ENCODE measurements at regions not wholly inside any gene's neighbourhood (a gene's known extent, or its start where the extent isn't known, plus 50 kb on each side); places are given as distances from the start of the nearest gene placed in this dataset.

DNA sequence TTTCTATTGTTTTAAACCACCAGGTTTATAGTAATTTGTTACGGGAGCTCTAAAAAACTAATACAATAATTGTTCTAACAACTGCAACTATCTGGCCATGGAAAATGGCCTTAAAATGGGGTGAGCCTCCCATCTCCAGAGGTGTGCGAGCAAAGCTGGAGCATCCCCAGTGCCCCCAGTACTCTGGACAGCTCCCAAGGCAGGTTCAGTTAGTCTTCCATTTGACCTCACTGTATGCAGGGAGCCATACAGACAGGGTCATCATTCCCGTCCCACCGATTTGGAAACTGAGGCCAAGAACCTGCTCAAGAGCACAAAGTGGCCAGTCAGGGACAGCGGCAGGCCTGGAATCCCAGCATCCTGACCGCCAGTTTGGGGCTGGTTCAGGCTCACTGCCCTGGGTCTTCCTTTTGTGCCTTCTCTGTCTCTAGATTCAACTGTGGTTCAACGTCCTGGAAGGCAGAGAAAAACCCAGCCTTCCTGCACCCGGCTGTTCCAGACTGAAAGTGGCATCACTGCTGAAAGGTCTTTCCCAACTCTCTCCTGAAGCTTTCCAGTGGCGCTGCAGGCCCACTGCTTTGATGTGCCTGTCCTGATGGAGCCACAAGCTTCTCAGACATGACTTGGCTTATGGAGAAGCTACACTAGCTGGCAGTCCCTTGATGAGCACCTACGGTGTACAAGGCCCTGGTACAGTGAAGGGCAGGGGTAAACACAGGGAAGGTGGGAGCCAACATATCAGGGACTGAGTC lies 76.6 kb upstream of the LINGO1 start:
- H3K4me1 ChIP-seq (ENCODE audit: insufficient read depth, low read length) = no peaks in the 10 kb centered on the region
- FAIRE-seq (no peak), DNase-seq (ENCODE audit: low spot score) (no peak), ATAC-seq (peak; percentile 41; the same call in 2 of the 3 replicates)
- no peak overlapping the region for H3K4me2 ChIP-seq (ENCODE audit: low read depth, low read length)
- WGBS (ENCODE audit: low lambda C conversion rate) = 25% methylated on average over 6 of the region's 10 CpGs
- no peak overlapping the region for H2AFZ ChIP-seq (ENCODE audit: low read length)
- H4K20me1 ChIP-seq (ENCODE audit: insufficient read depth, low read length) = peaks cover 9% of the 10 kb centered on the region; the same call in 1 of the 2 replicates
- no peaks in the 10 kb centered on the region for H3K79me2 ChIP-seq (ENCODE audit: insufficient read depth, low read length)
- H3K9me3 ChIP-seq (ENCODE audit: low read length) = no peaks in the 10 kb centered on the region
- CTCF ChIA-PET (ENCODE audit: low intra/inter-chr PET ratio, low total read pairs) = no interaction called here
- H3K9ac ChIP-seq (ENCODE audit: insufficient read depth, low read depth, low read length) = no peak overlapping the region
- peaks cover 0 to 17% of the 10 kb centered on the region in 2 experiments; a peak in 2 of 5 replicates for H3K27me3 ChIP-seq (ENCODE audit: control insufficient read depth in 1 of 2, insufficient read depth in 2 of 2, low read length in 2 of 2)
- POLR2A ChIA-PET = no interaction called here
- no peak overlapping the region for H3K4me3 ChIP-seq (replicated peaks in 1 of 3; ENCODE audit: insufficient read depth in 1 of 3, low read depth in 2 of 3, low read length in 3 of 3)
- H3K27ac ChIP-seq (ENCODE audit: extremely low read length, insufficient read depth, low read length) = no peak overlapping the region
- intact Hi-C loops (cut with micrococcal nuclease; ENCODE audit: unreplicated experiment) = no loop called here
- no peaks in the 10 kb centered on the region for H3K36me3 ChIP-seq (replicated peaks in 1 of 2; ENCODE audit: control insufficient read depth in 1 of 2, insufficient read depth in 2 of 2, low read length in 2 of 2)
- no TSS peak for BruUV-seq (replicated peaks)
- in situ Hi-C loops (cut with HindIII; ENCODE audit: extremely low pct_ligation_motif_present, low pct_unique_long_range_greater_than_20kb) = no loop called here
- TF ChIP-seq ZNF225 (CRISPR knock-in tag; IDR thresholded peaks at IDR 0.05) = no peak
- TF ChIP-seq, protein P1, sequence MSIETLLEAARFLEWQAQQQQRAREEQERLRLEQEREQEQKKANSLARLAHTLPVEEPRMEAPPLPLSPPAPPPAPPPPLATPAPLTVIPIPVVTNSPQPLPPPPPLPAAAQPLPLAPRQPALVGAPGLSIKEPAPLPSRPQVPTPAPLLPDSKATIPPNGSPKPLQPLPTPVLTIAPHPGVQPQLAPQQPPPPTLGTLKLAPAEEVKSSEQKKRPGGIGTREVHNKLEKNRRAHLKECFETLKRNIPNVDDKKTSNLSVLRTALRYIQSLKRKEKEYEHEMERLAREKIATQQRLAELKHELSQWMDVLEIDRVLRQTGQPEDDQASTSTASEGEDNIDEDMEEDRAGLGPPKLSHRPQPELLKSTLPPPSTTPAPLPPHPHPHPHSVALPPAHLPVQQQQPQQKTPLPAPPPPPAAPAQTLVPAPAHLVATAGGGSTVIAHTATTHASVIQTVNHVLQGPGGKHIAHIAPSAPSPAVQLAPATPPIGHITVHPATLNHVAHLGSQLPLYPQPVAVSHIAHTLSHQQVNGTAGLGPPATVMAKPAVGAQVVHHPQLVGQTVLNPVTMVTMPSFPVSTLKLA (IDR thresholded peaks at IDR 0.05) = no peak
- TF ChIP-seq ZNF749 (CRISPR knock-in tag; IDR thresholded peaks at IDR 0.05; ENCODE audit: borderline replicate concordance) = no peak
- no peak for TF ChIP-seq GABPB1 (CRISPR knock-in tag; IDR thresholded peaks at IDR 0.05)
- TF ChIP-seq, protein P2, sequence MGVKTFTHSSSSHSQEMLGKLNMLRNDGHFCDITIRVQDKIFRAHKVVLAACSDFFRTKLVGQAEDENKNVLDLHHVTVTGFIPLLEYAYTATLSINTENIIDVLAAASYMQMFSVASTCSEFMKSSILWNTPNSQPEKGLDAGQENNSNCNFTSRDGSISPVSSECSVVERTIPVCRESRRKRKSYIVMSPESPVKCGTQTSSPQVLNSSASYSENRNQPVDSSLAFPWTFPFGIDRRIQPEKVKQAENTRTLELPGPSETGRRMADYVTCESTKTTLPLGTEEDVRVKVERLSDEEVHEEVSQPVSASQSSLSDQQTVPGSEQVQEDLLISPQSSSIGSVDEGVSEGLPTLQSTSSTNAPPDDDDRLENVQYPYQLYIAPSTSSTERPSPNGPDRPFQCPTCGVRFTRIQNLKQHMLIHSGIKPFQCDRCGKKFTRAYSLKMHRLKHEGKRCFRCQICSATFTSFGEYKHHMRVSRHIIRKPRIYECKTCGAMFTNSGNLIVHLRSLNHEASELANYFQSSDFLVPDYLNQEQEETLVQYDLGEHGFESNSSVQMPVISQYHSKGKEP (CRISPR knock-in tag; IDR thresholded peaks at IDR 0.05) = no peak
- no peak for TF ChIP-seq PHF20 (CRISPR knock-in tag; IDR thresholded peaks at IDR 0.05)
- TF ChIP-seq, protein P3, sequence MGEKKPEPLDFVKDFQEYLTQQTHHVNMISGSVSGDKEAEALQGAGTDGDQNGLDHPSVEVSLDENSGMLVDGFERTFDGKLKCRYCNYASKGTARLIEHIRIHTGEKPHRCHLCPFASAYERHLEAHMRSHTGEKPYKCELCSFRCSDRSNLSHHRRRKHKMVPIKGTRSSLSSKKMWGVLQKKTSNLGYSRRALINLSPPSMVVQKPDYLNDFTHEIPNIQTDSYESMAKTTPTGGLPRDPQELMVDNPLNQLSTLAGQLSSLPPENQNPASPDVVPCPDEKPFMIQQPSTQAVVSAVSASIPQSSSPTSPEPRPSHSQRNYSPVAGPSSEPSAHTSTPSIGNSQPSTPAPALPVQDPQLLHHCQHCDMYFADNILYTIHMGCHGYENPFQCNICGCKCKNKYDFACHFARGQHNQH (CRISPR knock-in tag; IDR thresholded peaks at IDR 0.05) = no peak
- TF ChIP-seq, protein P4, sequence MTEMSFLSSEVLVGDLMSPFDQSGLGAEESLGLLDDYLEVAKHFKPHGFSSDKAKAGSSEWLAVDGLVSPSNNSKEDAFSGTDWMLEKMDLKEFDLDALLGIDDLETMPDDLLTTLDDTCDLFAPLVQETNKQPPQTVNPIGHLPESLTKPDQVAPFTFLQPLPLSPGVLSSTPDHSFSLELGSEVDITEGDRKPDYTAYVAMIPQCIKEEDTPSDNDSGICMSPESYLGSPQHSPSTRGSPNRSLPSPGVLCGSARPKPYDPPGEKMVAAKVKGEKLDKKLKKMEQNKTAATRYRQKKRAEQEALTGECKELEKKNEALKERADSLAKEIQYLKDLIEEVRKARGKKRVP (CRISPR knock-in tag; IDR thresholded peaks at IDR 0.05) = no peak
- peak; percentile 85 for TF ChIP-seq MIER2 (CRISPR knock-in tag; IDR thresholded peaks at IDR 0.05)
- TF ChIP-seq, protein P5, sequence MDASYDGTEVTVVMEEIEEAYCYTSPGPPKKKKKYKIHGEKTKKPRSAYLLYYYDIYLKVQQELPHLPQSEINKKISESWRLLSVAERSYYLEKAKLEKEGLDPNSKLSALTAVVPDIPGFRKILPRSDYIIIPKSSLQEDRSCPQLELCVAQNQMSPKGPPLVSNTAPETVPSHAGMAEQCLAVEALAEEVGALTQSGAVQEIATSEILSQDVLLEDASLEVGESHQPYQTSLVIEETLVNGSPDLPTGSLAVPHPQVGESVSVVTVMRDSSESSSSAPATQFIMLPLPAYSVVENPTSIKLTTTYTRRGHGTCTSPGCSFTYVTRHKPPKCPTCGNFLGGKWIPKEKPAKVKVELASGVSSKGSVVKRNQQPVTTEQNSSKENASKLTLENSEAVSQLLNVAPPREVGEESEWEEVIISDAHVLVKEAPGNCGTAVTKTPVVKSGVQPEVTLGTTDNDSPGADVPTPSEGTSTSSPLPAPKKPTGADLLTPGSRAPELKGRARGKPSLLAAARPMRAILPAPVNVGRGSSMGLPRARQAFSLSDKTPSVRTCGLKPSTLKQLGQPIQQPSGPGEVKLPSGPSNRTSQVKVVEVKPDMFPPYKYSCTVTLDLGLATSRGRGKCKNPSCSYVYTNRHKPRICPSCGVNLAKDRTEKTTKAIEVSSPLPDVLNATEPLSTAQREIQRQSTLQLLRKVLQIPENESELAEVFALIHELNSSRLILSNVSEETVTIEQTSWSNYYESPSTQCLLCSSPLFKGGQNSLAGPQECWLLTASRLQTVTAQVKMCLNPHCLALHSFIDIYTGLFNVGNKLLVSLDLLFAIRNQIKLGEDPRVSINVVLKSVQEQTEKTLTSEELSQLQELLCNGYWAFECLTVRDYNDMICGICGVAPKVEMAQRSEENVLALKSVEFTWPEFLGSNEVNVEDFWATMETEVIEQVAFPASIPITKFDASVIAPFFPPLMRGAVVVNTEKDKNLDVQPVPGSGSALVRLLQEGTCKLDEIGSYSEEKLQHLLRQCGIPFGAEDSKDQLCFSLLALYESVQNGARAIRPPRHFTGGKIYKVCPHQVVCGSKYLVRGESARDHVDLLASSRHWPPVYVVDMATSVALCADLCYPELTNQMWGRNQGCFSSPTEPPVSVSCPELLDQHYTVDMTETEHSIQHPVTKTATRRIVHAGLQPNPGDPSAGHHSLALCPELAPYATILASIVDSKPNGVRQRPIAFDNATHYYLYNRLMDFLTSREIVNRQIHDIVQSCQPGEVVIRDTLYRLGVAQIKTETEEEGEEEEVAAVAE (CRISPR knock-in tag; IDR thresholded peaks at IDR 0.05; ENCODE audit: borderline replicate concordance) = no peak
